ENCODE measurements at regions not wholly inside any gene's neighbourhood (a gene's known extent, or its start where the extent isn't known, plus 50 kb on each side); places are given as distances from the start of the nearest gene placed in this dataset.

GRCh38 chr5:160957312-160957861, 105.4 kb upstream of the ATP10B start:
- DNase-seq: no peak
- intact Hi-C loops (cut with DNase I): no loop called here
- no peaks in the 10 kb centered on the region for H3K27me3 ChIP-seq
- no peak overlapping the region for H3K4me3 ChIP-seq
- H3K9me3 ChIP-seq (replicated peaks in 1 of 3): no peaks in the 10 kb centered on the region
- WGBS, 4 donors: 37 to 67% (median 38%) methylated on average over 1 of the region's 1 CpG
- no peak for TF ChIP-seq CTCF (IDR thresholded peaks at IDR 0.05)
- TF ChIP-seq POLR2A (IDR thresholded peaks at IDR 0.05): no peak
- no peaks in the 10 kb centered on the region for H3K36me3 ChIP-seq (replicated peaks in 1 of 2)
- H3K4me1 ChIP-seq (replicated peaks in 1 of 2): no peaks in the 10 kb centered on the region
- H3K27ac ChIP-seq: no peak overlapping the region

- intact Hi-C loops (cut with DNase I): no loop called here
- H3K4me3 ChIP-seq: no peak overlapping the region
- H3K36me3 ChIP-seq (replicated peaks in 1 of 2): no peaks in the 10 kb centered on the region
- DNase-seq: no peak
- H3K27me3 ChIP-seq: no peaks in the 10 kb centered on the region
- H3K9me3 ChIP-seq (replicated peaks in 1 of 3): no peaks in the 10 kb centered on the region
- H3K4me1 ChIP-seq (replicated peaks in 1 of 2): no peaks in the 10 kb centered on the region
- WGBS, 4 donors: 49 to 74% (median 69%) methylated on average over 1 of the region's 1 CpG
- H3K27ac ChIP-seq: no peak overlapping the region
- no peak for TF ChIP-seq CTCF (IDR thresholded peaks at IDR 0.05)
- TF ChIP-seq POLR2A (IDR thresholded peaks at IDR 0.05): no peak
These were observed 104.0 kb upstream of the ATP10B start for GRCh38 chr5:160956051-160956450.

- Histone ChIP-seq H3K4me1 (replicated peaks in 1 of 2) (no peaks in the 10 kb centered on the region), H3K27me3 (no peaks in the 10 kb centered on the region), H3K9me3 (replicated peaks in 1 of 3) (no peaks in the 10 kb centered on the region), H3K36me3 (replicated peaks in 1 of 2) (no peaks in the 10 kb centered on the region), H3K4me3 (no peak overlapping the region), H3K27ac (no peak overlapping the region)
- TF ChIP-seq CTCF (IDR thresholded peaks at IDR 0.05): no peak
- no peak for TF ChIP-seq POLR2A (IDR thresholded peaks at IDR 0.05)
- 46 to 66% (median 63%) methylated on average over 2 of the region's 2 CpGs for WGBS, 4 donors
- intact Hi-C loops (cut with DNase I): no loop called here
- DNase-seq: no peak
These were observed 98.3 kb upstream of the ATP10B start for GRCh38 chr5:160950311-160950710.

GRCh38 chr5:160940725-160941124, 88.7 kb upstream of the ATP10B start:
- intact Hi-C loops (cut with DNase I): no loop called here
- no peaks in the 10 kb centered on the region for H3K36me3 ChIP-seq (replicated peaks in 1 of 2)
- no peak overlapping the region for H3K27ac ChIP-seq
- H3K27me3 ChIP-seq: no peaks in the 10 kb centered on the region
- WGBS, 4 donors: 56 to 70% (median 62%) methylated on average over 5 of the region's 5 CpGs
- no peak for TF ChIP-seq CTCF (IDR thresholded peaks at IDR 0.05)
- TF ChIP-seq POLR2A (IDR thresholded peaks at IDR 0.05): no peak
- no peaks in the 10 kb centered on the region for H3K9me3 ChIP-seq (replicated peaks in 1 of 3)
- H3K4me3 ChIP-seq: no peak overlapping the region
- DNase-seq: no peak
- H3K4me1 ChIP-seq (replicated peaks in 1 of 2): no peaks in the 10 kb centered on the region

Measured in adrenal gland (tissue), 9 donors.